Eye (tissue), 1 donor: ENCODE measurements at regions not wholly inside any gene's neighbourhood (a gene's known extent, or its start where the extent isn't known, plus 50 kb on each side); places are given as distances from the start of the nearest gene placed in this dataset.
"Not testable (repeated sequence)": the region's sequence is repeated elsewhere in the genome, so short reads cannot be mapped to it uniquely, and the experiment has no call there.

ENCODE experiments used
- DNase-seq: peaks from one replicate; pipeline ENCODE4 v3.0.0-alpha.2; 2015

- DNase-seq, result no peak
These were observed 114.9 kb upstream of the TMEM45B start for GRCh38 chr11:129700701-129701100.

DNA sequence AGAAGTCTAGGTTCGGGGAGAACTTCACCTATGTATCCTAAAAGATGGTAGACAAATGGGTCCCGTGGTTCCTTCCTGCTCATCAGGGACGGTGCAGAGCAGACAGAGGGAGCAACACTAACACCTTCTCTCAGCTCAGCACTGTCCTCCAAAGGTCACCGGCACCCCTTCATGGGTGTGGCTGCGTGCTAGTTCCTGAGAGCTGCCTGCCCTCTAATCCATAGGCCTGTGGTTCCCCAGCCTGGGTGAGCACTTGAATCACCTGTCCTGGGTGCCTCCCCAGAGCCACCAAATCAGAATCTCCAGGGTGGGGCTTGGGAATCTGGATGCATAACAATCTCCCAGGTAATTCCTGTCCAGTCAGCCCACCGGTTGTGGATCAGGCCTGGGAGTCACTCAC is 113.9 kb upstream of the TMEM45B start:
- no peak for DNase-seq

DNA sequence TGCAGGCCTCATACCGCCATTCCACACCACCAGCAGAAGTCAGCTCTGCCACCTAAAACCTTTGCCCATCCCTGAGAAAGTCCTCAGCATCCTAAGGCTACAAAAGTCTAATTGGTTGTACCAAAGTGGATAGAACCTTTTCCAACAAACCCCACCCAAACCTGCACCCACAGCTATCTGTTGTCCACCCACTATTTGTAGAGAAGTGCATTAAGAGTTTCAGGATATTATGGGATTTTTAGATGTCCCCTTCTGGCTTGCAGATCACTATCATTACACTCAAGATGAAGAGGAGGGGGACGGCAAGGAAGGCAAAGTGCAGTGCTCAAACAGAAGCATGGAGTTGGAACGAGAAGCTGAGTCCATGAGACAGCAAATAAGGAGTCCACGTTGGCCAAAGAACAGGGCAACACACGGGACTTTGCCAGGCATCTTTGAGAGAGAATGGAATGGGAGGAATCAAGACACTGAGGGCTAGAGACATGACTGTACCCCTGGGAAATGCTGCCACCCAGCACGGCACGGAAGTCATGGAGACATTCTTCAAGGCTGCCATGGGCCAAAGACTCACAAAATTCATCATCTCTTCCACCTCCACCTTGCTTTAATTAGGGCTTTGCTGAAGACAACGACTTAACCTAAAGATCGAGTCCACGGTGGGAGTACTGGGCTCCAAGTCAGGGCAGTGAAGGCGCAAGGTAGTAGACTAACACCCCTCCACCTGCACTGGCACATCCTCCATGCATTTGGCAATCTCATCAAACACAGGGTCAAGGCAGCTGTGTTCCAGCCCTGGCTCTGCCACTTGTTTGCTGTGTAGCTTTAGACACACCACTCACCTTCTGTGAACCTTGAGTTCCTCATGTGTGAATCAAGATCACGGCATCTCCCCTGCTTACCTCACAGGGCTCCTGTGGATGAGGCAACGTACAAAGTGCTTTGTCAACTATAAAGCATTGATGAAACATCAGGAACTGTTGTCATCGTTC is 112.9 kb upstream of the TMEM45B start:
- no peak for DNase-seq

- no peak for DNase-seq
These were observed 111.8 kb upstream of the TMEM45B start for GRCh38 chr11:129703846-129704245.

DNA sequence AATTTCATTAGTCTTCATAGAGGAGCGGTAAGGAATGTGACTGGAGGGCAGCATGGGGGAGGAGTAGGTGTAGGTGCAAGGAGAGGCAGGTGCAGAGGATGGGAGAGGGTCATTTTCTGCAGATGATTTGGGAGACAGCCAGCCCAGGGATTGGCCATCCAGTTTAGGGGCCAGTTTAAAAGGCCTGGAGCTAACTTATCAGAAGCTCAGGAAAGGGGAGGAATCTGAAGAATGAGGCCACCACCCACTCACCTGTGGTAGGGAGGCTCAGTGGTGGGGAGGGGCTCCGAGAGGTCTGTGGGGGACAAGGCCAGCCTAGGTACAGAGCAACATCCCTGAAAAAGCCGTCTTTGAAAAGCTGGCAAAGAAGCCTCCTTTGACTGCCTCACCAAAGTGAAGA is 110.8 kb upstream of the TMEM45B start:
- DNase-seq, result no peak

DNA sequence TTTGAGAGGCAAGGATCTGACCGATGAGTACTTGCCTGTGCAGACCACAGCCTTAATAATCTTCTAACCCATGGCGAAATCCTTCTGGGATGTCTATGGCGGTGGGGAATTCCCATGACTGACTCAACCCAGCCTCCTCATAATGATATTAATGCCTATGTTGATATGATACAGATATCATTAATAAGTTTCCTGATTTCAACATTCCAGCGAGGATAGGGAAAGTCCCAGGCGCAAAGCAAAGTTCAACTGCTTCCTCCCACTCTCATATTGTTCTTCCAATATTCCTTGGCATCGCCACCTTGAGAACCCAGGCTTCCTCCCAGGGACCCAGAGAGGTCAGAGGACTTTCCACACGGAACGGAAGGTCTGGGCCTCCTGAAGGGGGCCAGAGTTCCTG is 110.3 kb upstream of the TMEM45B start:
- no peak for DNase-seq

DNA sequence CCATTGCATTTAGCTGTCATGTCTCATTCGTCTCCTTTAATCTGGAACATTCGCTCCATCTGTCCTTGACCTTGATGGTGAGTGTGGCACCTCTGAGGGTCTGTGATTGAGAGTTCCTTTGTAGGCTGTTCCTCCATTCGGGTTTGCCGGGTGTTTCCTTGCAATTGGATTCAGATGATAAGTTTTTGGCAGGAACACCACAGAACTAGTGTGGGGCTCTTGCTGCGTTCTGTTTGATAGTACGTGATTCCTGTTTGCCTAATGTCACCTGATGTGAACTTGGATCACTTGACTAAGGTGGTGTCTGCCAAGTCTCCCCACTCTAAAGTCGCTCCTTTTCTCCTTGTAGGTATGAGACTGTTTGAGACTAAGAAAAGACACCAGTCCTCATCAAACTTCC is 109.7 kb upstream of the TMEM45B start:
- no peak for DNase-seq

DNA sequence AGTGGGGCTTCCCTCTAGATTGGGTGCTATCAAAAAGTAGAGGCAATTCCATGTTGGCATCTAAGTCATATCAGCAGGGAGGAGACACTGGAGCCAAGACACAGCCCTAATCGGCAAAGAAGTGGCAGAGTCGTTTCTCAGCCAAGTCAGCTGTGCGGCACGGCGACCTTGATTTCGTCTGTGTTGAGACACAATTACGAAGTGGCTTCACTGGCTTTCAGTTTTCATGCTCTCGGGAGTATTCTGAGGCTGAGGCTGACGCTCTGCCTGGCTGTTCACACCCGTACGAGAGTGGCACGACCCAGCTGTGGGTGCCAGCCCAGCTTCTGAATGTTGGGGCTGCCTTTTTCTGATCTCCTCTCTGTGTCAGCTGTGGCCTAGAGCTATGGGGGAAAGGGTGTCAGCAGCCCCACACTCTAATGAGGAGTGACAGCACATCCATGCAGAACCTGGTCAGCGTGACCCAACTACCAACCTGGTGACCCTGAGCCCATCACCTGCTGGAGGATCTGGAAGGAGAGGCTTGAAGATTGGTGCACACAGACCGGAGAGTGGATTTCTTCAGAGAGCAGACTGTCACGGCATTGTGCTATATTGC is 105.7 kb upstream of the TMEM45B start:
- no peak for DNase-seq

DNA sequence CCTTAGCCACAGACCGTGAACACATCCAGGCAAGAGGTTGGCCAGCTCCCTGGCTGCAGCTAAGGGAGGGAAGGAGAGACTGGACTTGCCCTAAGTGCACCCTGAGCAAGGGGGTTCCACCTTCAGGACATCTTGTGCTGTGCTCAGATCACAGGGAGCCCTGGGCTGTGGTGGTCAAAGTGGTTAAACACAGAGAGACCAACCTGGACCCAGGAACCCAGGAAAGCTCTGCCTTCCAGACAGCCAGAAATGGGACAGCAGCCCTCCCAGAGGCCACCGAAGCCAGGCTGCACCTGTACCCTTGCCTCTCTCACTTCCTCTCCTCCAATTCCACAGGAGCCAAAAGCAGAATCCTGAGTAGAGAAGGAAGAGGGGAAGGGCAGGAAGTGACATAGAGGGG is 105.2 kb upstream of the TMEM45B start:
- DNase-seq, result no peak

DNA sequence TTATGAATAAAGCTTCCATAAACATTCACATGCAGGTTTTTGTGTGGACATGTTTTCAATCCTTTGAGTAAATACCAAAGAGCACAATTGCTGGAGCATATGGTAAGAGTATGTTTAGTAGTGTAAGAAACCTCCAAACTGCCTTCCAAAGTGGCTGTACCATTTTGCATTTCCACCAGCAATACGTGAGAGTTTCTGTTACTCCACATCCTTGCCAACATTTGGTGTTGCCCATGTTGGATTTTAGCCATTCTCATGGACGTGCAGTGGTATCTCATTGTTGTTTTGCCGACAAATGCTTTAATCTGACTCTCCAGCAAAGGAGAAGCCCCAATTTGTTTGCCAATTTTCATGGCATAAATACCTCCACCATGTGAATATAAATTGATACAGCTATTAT is 103.9 kb upstream of the TMEM45B start:
- no peak for DNase-seq

- DNase-seq, result not testable (repeated sequence)
These were observed 103.0 kb upstream of the TMEM45B start for GRCh38 chr11:129712486-129713240.

DNA sequence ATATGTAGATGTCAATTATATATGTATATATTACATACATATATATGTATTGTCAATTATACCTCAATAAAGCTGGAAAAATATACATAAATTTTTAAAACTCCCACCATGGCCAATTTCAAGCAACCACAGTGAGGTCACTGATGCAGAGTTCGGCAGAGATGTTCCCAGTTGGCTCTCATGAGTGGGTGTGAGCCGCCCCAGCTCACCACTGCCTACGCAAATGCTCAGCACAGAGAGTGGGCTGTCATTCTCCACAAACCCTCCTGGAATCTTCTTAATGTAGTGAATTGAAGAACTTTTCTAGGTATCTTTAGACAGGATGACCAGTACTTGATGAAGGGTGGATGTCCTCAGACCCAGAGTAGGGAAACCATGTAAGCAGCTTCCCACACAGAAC is 96.6 kb upstream of the TMEM45B start:
- no peak for DNase-seq

DNA sequence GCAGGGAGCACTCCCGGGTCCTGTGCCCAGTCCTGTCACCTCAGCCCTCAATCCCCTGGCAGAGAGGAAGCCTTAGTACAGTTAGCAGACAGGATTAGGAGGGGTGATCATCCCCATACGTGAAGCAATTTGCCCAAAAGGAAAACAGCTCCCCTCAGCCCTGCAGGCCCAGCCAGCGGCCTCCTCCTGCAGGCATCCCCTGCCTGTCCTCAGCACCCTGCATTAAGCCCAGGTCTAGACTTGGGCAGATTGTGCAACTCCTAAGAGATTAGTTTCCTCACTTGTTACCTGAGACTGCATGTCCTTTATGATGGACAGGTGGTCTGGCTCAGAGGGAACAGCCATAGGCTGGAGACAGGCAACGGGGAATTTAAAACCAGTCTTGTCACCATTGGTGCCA is 95.5 kb upstream of the TMEM45B start:
- DNase-seq, result no peak

DNA sequence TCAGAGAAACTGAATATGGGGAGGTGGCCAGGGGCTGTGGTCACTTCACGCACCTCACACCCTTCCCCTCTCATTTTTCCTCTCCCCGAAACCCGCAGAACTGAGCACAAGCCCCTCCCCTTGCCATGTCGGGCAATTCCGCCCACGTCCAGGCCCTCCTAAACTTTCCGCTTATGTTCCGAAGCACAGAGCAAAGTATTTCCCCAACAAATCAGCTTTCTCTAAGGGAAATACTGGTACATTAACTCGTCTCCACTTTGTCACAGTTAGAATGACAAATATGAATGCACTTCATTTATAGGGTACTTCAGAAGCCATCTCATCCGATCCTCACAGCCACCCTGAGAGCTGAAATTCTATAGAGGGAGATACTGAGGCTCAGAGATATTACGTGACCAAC is 94.7 kb upstream of the TMEM45B start:
- DNase-seq, result no peak

DNA sequence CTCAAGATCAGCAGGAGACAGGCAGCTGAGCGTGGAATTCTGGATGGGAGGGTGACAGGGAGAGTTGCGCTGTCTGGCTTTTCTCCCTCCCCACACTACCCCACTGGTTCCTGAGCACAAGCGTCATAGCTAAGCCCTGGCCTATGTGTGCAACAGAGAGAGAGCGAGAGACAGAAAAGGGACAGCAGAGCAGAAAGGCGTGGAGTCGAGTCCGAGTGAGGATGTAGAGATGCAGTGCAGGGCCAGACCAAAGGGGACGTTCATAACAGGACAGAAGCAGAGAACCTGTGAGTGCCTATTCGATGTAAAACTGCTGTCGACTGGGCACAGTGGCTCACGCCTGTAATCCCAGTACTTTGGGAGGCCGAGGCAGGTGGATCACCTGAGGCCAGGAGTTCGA is 94.0 kb upstream of the TMEM45B start:
- DNase-seq, result no peak

DNA sequence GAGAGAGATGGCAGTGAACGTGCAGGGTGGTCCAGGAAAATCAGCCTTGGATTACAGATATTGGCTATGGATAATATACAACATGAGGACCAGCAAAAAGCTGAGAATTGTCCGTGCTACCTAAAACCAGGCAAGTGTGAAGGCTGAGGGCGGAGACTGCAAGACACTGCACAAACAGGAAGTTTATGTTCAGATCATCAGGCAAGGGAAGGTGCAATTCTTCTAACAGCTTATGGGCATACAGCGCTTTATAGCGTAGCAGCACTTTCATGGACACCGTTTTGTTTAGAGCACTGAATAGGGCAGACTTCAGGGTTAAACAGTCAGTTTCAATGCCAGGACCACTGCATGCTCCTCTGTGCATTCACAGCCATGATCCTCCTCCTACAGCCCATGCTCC is 93.1 kb upstream of the TMEM45B start:
- no peak for DNase-seq

DNA sequence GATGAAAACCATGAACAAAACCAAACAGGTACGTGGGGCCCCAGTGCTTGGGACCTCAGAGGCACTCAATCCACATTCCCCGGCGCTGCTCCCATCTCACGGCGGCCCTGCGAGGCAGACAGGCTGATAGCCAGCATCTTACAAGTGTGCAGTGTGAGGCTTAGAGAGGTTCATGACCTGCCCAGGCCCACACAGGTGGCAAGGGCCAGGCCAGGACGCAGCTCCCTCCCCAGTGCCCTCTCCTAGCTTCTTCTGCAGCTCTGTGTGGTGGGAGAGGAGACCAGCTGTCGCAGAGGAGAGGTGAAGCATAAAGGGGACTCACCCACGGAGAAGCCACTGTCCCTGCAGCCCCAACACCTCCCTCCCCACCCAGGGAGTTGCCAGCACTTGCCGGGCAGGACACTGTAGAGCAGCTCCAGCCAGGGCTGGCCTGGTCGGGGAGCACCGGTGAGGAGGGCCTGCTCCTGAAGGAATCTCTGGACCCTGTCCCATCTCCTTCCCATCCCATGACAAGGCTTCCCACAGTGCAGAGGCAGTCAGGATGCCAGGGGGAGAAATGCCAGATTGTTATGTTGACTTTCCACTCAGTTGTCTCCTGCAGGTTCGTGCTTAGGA is 92.4 kb upstream of the TMEM45B start:
- DNase-seq, result no peak

DNA sequence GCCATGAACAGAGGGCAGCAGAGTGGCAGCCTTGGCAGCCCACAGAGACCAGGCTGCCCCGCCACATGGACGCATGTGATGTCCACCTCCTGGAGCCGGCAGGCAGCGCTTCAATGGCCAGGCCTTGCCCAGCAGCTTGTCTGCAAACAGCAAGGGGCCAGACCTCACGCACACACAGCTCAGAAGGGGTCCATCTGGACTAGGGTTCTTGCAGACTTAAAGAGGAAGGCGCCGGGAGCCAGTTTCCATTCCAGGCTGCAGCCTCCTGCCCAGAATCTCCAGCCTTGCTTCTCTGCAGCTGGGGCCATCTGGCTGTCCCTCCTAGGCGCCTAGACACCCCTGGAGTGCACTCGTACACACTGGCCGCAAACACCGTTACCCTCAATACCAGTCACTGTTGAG is 91.9 kb upstream of the TMEM45B start:
- no peak for DNase-seq

DNA sequence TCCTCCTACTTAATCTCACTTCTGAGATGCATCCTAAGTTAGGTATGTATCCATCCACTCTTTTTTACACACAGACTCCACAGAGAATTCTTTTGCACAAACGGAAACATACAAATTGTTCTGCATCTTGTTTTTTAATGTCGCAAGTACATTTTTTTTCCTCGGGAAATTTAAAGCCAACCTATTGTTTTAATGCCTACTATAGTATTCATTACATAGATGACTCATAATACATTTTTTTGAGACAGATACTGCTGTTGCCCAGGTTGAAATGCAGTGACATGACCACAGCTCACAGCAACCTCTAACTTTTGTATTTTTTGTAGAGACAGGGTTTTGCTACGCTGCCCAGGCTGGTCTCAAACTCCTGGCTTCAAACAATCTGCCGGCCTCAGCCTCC is 90.8 kb upstream of the TMEM45B start:
- DNase-seq, result no peak

DNA sequence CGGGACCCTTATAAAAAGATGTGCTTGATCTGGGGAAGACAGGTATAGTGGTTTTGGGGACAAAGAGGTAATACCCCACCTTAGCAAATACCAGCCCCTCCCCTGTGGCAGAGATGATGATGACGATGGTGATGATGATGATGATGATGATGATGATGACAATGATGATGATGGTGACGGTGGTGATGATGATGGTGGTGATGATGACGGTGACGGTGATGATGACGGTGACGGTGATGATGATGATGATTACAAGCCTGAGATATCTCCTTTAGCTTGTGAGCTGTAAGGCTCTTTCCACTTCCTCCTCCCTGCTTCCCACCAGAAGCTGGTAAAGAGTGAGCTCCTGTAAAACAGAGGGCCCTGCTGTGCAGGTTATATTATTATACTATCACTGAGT is 89.5 kb upstream of the TMEM45B start:
- no peak for DNase-seq

DNA sequence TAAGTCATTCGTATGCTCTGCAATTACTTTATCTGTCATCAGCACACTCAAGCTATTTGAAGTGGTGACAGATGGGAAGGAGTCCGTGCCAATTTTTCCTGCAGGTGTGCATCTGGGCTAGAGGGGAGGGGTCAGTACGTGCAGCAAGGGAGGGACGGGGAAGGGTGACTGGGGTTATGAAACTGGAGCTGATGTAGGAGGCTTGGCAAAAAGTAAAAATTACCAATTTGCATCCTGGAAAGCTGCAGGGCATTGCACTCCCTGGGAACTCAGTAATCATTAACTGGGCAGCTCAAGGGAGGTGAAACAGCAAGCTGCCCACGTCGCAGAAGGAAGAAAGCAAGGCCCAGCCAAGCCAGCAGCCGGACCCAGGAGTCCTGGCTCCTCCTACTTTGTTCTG is 87.1 kb upstream of the TMEM45B start:
- DNase-seq, result no peak

- no peak for DNase-seq
These were observed 86.4 kb upstream of the TMEM45B start for GRCh38 chr11:129729216-129729615.

GRCh38 chr11:129729823-129730222 is 85.8 kb upstream of the TMEM45B start:
- no peak for DNase-seq
